GM12891 (cell line): ENCODE measurements at regions not wholly inside any gene's neighbourhood (a gene's known extent, or its start where the extent isn't known, plus 50 kb on each side); places are given as distances from the start of the nearest gene placed in this dataset.

Experiments used
- PAX5 ChIP-seq: IDR thresholded peaks from 2 replicates; pipeline ENCODE4 v1.6.1; 2011; ENCODE audit warnings: low read length, moderate library complexity, mild to moderate bottlenecking; ENCODE audit not compliant: insufficient read depth, severe bottlenecking
- POLR2A ChIP-seq: IDR thresholded peaks from 2 replicates; pipeline ENCODE4 v1.6.1; 2011; ENCODE audit warnings: low read depth, low read length, control low read depth
- POLR2AphosphoS5 ChIP-seq: IDR thresholded peaks from 2 replicates; pipeline ENCODE4 v1.6.1; 2011; ENCODE audit warnings: low read depth, low read length, control low read depth
- POU2F2 ChIP-seq: IDR thresholded peaks from 2 replicates; pipeline ENCODE4 v1.6.1; 2011; ENCODE audit warnings: low read depth, mild to moderate bottlenecking, control low read depth, low read length, moderate library complexity
- SPI1 ChIP-seq: IDR thresholded peaks from 2 replicates; pipeline ENCODE4 v1.6.1; 2011; ENCODE audit warnings: low read depth, low read length, control low read depth
- TAF1 ChIP-seq: IDR thresholded peaks from 2 replicates; pipeline ENCODE4 v1.6.1; 2011; ENCODE audit warnings: low read depth, low read length, control low read depth

DNA sequence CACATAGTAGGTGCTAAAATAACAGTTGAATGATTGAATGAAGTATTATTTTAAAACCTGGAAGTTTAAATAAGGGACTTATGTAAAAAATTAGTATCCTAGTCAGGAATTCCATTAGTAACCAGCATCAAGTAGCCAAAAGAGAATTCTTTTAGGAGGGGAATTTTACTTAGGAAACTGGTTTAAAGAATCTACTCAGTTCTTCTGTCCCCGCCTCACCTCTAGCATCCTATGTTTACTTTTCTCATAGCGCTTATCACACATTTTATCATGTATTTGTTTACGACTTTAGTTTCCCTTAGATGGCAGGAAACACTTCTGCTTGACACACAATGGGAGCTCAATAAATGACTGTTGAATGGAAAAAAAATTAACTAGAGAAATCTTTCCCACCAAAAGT is 229.0 kb downstream of the KLF5 start:
- TF ChIP-seq POLR2A, result no peak
- no peak for TF ChIP-seq POLR2AphosphoS5
- no peak for TF ChIP-seq TAF1
- no peak for TF ChIP-seq POU2F2
- TF ChIP-seq PAX5, result no peak
- no peak for TF ChIP-seq SPI1
